RWPE2 (cell line): ENCODE measurements at regions not wholly inside any gene's neighbourhood (a gene's known extent, or its start where the extent isn't known, plus 50 kb on each side); places are given as distances from the start of the nearest gene placed in this dataset.
A peak's percentile ranks its signal among the peaks of the same experiment; 100 is the strongest.

Experiments used
- ATAC-seq: fragments of 200-7000 bp; cut with Tn5 transposase; 3 replicates; pipeline ENCODE4 v1.9.1; 2021; ENCODE audit warnings: low read depth
- DNase-seq: peaks from one replicate; pipeline ENCODE4 v3.0.0-alpha.2; 2020; ENCODE audit warnings: low spot score
- H3K27ac ChIP-seq: fragments of 450-650 bp; 2 replicates; pipeline ENCODE4 v1.5.1; 2017; ENCODE audit warnings: mild to moderate bottlenecking; ENCODE audit not compliant: poor library complexity, severe bottlenecking
- H3K27me3 ChIP-seq: fragments of 250-450 bp; sonication (Bioruptor Pico); 2 replicates; pipeline ENCODE4 v1.5.1; 2021; ENCODE audit warnings: mild to moderate bottlenecking, moderate library complexity; ENCODE audit not compliant: insufficient read depth, poor library complexity, severe bottlenecking
- H3K36me3 ChIP-seq: fragments of 250-450 bp; sonication (Bioruptor Pico); 2 replicates; pipeline ENCODE4 v1.5.1; 2020; ENCODE audit warnings: low read depth, mild to moderate bottlenecking, moderate library complexity
- H3K4me1 ChIP-seq: fragments of 250-450 bp; sonication (Bioruptor Pico); 2 replicates; pipeline ENCODE4 v1.5.1; 2021; ENCODE audit warnings: mild to moderate bottlenecking, moderate library complexity; ENCODE audit not compliant: insufficient read depth, poor library complexity, severe bottlenecking
- H3K4me3 ChIP-seq: fragments of 250-450 bp; sonication (Bioruptor Pico); 2 replicates; pipeline ENCODE4 v1.5.1; 2021; ENCODE audit warnings: mild to moderate bottlenecking, moderate library complexity; ENCODE audit not compliant: severe bottlenecking
- H3K9me3 ChIP-seq: fragments of 250-450 bp; sonication (Bioruptor Pico); 2 replicates; pipeline ENCODE4 v1.5.1; 2021; ENCODE audit warnings: mild to moderate bottlenecking, moderate library complexity; ENCODE audit not compliant: severe bottlenecking
- CTCF ChIP-seq: fragments of 450-650 bp; IDR thresholded peaks from one replicate; pipeline ENCODE4 v1.5.1; 2017; ENCODE audit warnings: mild to moderate bottlenecking, moderate library complexity; ENCODE audit not compliant: poor library complexity, severe bottlenecking

GRCh38 chr6:87869064-87869905 is 167.3 kb upstream of the AKIRIN2 start:
- no peak overlapping the region for H3K27ac ChIP-seq
- no peaks in the 10 kb centered on the region for H3K4me1 ChIP-seq
- no peak overlapping the region for H3K4me3 ChIP-seq
- TF ChIP-seq CTCF = no peak
- ATAC-seq (no peak), DNase-seq (no peak)
- H3K36me3 ChIP-seq = no peaks in the 10 kb centered on the region
- H3K27me3 ChIP-seq = no peaks in the 10 kb centered on the region
- no peaks in the 10 kb centered on the region for H3K9me3 ChIP-seq

DNA sequence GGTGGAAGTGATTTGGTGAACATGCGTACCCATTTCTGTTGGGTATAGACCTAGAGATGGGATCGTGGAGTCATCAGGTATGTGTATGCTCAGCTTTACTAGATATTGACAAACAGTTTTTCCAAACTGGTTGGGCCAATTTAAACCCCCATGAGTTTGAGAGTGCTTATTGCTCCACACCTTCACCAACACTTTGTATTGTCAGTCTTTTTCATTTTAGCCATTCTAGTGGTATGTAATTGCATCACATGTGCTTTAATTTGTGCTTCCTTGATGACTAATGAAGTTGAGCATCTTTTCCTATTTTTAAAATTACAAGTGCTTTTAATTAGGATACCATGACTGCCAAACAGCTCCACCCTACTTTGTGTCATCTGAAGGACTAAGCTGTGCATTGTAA is 158.9 kb upstream of the AKIRIN2 start:
- no peaks in the 10 kb centered on the region for H3K36me3 ChIP-seq
- no peak for TF ChIP-seq CTCF
- ATAC-seq (no peak), DNase-seq (no peak)
- H3K9me3 ChIP-seq = no peaks in the 10 kb centered on the region
- no peak overlapping the region for H3K27ac ChIP-seq
- H3K4me3 ChIP-seq = no peak overlapping the region
- H3K4me1 ChIP-seq = no peaks in the 10 kb centered on the region
- no peaks in the 10 kb centered on the region for H3K27me3 ChIP-seq

DNA sequence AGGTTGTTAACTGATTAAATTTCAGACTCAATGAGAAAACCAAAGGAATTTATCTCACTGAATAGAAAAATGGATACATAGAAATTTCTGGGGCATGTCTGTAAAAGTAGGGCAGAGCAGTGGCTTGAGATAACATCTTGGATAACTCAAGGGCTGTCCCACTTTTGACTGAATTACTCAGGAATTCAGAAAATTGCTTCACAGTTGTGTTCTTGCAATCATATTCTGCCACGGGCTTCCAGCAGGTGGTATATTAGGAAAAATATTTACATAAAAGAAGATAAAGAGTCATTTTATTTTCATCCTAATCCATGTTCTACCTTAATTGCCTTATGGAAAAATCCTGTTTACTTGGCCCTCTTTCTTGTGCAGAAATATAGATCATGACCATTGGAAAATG is 156.4 kb upstream of the AKIRIN2 start:
- no peak for TF ChIP-seq CTCF
- no peaks in the 10 kb centered on the region for H3K36me3 ChIP-seq
- H3K4me3 ChIP-seq = no peak overlapping the region
- H3K27ac ChIP-seq = no peak overlapping the region
- ATAC-seq = peak; percentile 41; the same call in 2 of the 3 replicates
- no peaks in the 10 kb centered on the region for H3K4me1 ChIP-seq
- no peaks in the 10 kb centered on the region for H3K9me3 ChIP-seq
- no peaks in the 10 kb centered on the region for H3K27me3 ChIP-seq
- no peak for DNase-seq

DNA sequence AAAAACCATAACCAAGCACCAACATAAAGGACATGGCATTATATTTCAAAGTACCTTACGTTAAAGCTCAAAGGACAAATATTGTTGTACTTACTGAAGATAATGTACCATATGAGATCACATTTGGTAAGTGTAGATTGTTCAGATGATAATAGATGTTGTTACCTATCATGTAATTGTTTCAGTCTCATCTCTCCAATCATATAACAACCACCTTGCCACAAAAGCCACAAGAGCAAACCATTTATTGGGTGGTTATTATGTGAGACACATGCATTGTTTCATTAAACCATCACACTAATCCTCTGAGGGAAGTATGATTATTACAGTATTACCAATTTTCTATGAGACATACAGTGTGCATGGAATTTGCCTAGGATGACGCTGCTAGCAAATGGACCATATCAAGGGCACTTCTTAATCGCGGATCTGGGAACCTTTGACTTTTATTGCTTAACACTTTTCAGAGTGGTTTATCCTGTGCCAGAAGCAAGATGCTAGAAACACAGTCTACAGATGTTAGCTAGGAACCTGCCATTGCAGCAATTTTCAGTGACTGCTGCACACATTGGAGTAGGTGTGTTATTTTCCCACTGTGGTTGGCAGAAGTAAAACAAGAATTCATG is 149.8 kb upstream of the AKIRIN2 start:
- DNase-seq (no peak), ATAC-seq (no peak)
- Histone ChIP-seq H3K27ac (no peak overlapping the region), H3K4me3 (no peak overlapping the region), H3K27me3 (no peaks in the 10 kb centered on the region), H3K9me3 (no peaks in the 10 kb centered on the region), H3K4me1 (no peaks in the 10 kb centered on the region), H3K36me3 (no peaks in the 10 kb centered on the region)
- TF ChIP-seq CTCF = no peak

- H3K27me3 ChIP-seq = no peaks in the 10 kb centered on the region
- H3K36me3 ChIP-seq = no peaks in the 10 kb centered on the region
- no peak for DNase-seq
- H3K9me3 ChIP-seq = no peaks in the 10 kb centered on the region
- no peak for TF ChIP-seq CTCF
- no peaks in the 10 kb centered on the region for H3K4me1 ChIP-seq
- H3K27ac ChIP-seq = no peak overlapping the region
- ATAC-seq = 0 out of 3 replicates have a peak, but pooled peaks have one; percentile 14
- H3K4me3 ChIP-seq = no peak overlapping the region
These were observed 146.6 kb upstream of the AKIRIN2 start for GRCh38 chr6:87848616-87849015.
